Endothelial cell (in vitro differentiated cells): ENCODE measurements at regions not wholly inside any gene's neighbourhood (a gene's known extent, or its start where the extent isn't known, plus 50 kb on each side); places are given as distances from the start of the nearest gene placed in this dataset.

Experiments
- DNase-seq: peaks from one replicate; pipeline ENCODE4 v3.0.0; 2021; ENCODE audit warnings: low spot score
- H3K27ac Mint-ChIP-seq: one replicate; pipeline ENCODE4 v1.8.0; 2021; ENCODE audit warnings: mixed read lengths, inconsistent platforms; ENCODE audit not compliant: unreplicated experiment
- H3K27me3 Mint-ChIP-seq: one replicate; pipeline ENCODE4 v1.8.0; 2021; ENCODE audit warnings: mild to moderate bottlenecking, moderate library complexity, mixed read lengths, inconsistent platforms; ENCODE audit not compliant: unreplicated experiment
- H3K36me3 Mint-ChIP-seq: one replicate; pipeline ENCODE4 v1.8.0; 2021; ENCODE audit warnings: mild to moderate bottlenecking, low read depth, mixed read lengths, inconsistent platforms; ENCODE audit not compliant: unreplicated experiment
- H3K4me1 Mint-ChIP-seq: one replicate; pipeline ENCODE4 v1.8.0; 2021; ENCODE audit warnings: mild to moderate bottlenecking, mixed read lengths, inconsistent platforms; ENCODE audit not compliant: unreplicated experiment
- H3K4me3 Mint-ChIP-seq: one replicate; pipeline ENCODE4 v1.8.0; 2021; ENCODE audit warnings: mild to moderate bottlenecking, mixed read lengths, inconsistent platforms; ENCODE audit not compliant: unreplicated experiment
- H3K9me3 Mint-ChIP-seq: one replicate; pipeline ENCODE4 v1.8.0; 2021; ENCODE audit warnings: mixed read lengths, inconsistent platforms; ENCODE audit not compliant: unreplicated experiment
- TF ChIP-seq, protein P1 (sequence below): fragments of 200-600 bp; sonication (generic); IDR thresholded peaks from one replicate; pipeline ENCODE4 v1.5.0; 2021; ENCODE audit warnings: antibody characterized with exemption; ENCODE audit not compliant: unreplicated experiment

- Mint-ChIP-seq H3K36me3 (no peaks in the 10 kb centered on the region), H3K27me3 (no peaks in the 10 kb centered on the region), H3K4me1 (no peaks in the 10 kb centered on the region), H3K9me3 (no peaks in the 10 kb centered on the region), H3K4me3 (no peak overlapping the region), H3K27ac (no peak overlapping the region)
- no peak for DNase-seq
- TF ChIP-seq, protein P1, sequence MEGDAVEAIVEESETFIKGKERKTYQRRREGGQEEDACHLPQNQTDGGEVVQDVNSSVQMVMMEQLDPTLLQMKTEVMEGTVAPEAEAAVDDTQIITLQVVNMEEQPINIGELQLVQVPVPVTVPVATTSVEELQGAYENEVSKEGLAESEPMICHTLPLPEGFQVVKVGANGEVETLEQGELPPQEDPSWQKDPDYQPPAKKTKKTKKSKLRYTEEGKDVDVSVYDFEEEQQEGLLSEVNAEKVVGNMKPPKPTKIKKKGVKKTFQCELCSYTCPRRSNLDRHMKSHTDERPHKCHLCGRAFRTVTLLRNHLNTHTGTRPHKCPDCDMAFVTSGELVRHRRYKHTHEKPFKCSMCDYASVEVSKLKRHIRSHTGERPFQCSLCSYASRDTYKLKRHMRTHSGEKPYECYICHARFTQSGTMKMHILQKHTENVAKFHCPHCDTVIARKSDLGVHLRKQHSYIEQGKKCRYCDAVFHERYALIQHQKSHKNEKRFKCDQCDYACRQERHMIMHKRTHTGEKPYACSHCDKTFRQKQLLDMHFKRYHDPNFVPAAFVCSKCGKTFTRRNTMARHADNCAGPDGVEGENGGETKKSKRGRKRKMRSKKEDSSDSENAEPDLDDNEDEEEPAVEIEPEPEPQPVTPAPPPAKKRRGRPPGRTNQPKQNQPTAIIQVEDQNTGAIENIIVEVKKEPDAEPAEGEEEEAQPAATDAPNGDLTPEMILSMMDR: no peak
These were observed 587.0 kb downstream of the CDH18 start for GRCh38 chr5:19401032-19401431.

DNA sequence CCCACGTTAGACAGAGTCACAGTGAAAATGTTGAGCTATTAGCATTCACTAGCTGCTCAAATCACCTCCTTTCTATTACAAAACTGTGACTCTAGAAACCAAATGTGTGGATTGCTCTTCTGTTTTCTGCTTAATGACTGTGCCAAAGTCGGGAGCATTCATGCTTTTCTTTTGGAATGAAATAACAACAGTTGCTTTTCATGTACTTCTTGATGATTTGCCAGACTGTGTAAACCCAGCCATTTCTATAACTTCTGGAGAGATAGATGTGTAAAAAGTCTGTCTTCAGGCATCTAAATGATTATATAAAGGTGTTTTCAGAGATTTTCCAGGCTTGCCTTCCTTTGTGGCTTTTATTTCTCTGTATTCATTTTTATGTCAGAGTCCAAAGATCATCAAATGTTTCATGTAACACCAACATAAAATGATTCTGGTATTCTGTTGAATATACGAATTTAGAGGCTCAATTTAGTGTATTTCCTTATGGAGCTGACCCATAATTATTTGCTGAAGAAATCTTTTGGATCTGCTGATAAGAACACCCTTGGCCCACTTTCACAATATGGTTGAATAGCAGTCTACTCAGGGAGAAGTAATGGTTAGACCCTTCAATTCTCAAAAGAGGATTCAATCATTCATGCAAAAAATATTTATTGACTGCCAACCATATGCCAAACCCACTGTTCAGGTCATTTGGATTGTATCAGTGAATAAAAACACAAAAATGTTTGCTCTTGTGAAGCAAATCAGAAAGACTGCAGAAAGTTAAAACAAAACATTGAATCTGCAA is 581.2 kb downstream of the CDH18 start:
- Mint-ChIP-seq H3K4me1 (no peaks in the 10 kb centered on the region), H3K4me3 (no peak overlapping the region), H3K36me3 (no peaks in the 10 kb centered on the region), H3K27ac (no peak overlapping the region), H3K27me3 (no peaks in the 10 kb centered on the region), H3K9me3 (no peaks in the 10 kb centered on the region)
- no peak for DNase-seq
- TF ChIP-seq, protein P1: no peak

GRCh38 chr5:19408149-19408548 is 579.9 kb downstream of the CDH18 start:
- H3K9me3 Mint-ChIP-seq: no peaks in the 10 kb centered on the region
- H3K27ac Mint-ChIP-seq: no peak overlapping the region
- no peaks in the 10 kb centered on the region for H3K4me1 Mint-ChIP-seq
- no peak overlapping the region for H3K4me3 Mint-ChIP-seq
- H3K27me3 Mint-ChIP-seq: no peaks in the 10 kb centered on the region
- DNase-seq: no peak
- TF ChIP-seq, protein P1: no peak
- no peaks in the 10 kb centered on the region for H3K36me3 Mint-ChIP-seq

GRCh38 chr5:19411936-19412335 is 576.1 kb downstream of the CDH18 start:
- no peaks in the 10 kb centered on the region for H3K9me3 Mint-ChIP-seq
- no peaks in the 10 kb centered on the region for H3K36me3 Mint-ChIP-seq
- no peak overlapping the region for H3K4me3 Mint-ChIP-seq
- H3K4me1 Mint-ChIP-seq: no peaks in the 10 kb centered on the region
- TF ChIP-seq, protein P1: no peak
- no peaks in the 10 kb centered on the region for H3K27me3 Mint-ChIP-seq
- H3K27ac Mint-ChIP-seq: no peak overlapping the region
- DNase-seq: no peak
